ENCODE measurements at regions not wholly inside any gene's neighbourhood (a gene's known extent, or its start where the extent isn't known, plus 50 kb on each side); places are given as distances from the start of the nearest gene placed in this dataset.

GRCh38 chr12:63264629-63265028 is 113.6 kb upstream of the AVPR1A start:
- TF ChIP-seq CTCF (IDR thresholded peaks at IDR 0.05) (no peak), POLR2A (IDR thresholded peaks at IDR 0.05) (no peak)
